Loucy (cell line): ENCODE measurements at regions not wholly inside any gene's neighbourhood (a gene's known extent, or its start where the extent isn't known, plus 50 kb on each side); places are given as distances from the start of the nearest gene placed in this dataset.

Experiments
- H2AFZ ChIP-seq: fragments of 200-600 bp; sonication (generic); 2 replicates; pipeline ENCODE4 v1.6.0; 2016; ENCODE audit warnings: antibody characterized with exemption, mild to moderate bottlenecking, low read length, moderate library complexity
- H3F3A ChIP-seq: fragments of 200-600 bp; 2 replicates; pipeline ENCODE4 v1.6.0; 2016; ENCODE audit warnings: antibody characterized with exemption, low read depth, mild to moderate bottlenecking
- H3K27me3 ChIP-seq: fragments of 200-600 bp; sonication (generic); 2 replicates; pipeline ENCODE4 v1.6.1; 2014; ENCODE audit warnings: low read length, mild to moderate bottlenecking; ENCODE audit not compliant: insufficient read depth, poor library complexity, severe bottlenecking
- H3K36me3 ChIP-seq: fragments of 200-600 bp; sonication (generic); 2 replicates; pipeline ENCODE4 v1.6.1; 2016; ENCODE audit warnings: low read length; ENCODE audit not compliant: insufficient read depth
- H3K4me1 ChIP-seq: fragments of 200-600 bp; sonication (generic); 2 replicates; pipeline ENCODE4 v1.5.1; 2014; ENCODE audit warnings: low read length, mild to moderate bottlenecking; ENCODE audit not compliant: insufficient read depth, poor library complexity, severe bottlenecking
- H3K4me2 ChIP-seq: fragments of 200-600 bp; sonication (generic); 2 replicates; pipeline ENCODE4 v1.6.0; 2014; ENCODE audit warnings: antibody characterized with exemption, low read length, low read depth, mild to moderate bottlenecking; ENCODE audit not compliant: poor library complexity, severe bottlenecking
- H3K4me3 ChIP-seq: fragments of 200-600 bp; sonication (generic); 2 replicates; pipeline ENCODE4 v1.5.1; 2014; ENCODE audit warnings: low read length, mild to moderate bottlenecking, mixed read lengths; ENCODE audit not compliant: poor library complexity, severe bottlenecking
- H3K79me2 ChIP-seq: fragments of 200-600 bp; sonication (generic); 2 replicates; pipeline ENCODE4 v1.6.1; 2014; ENCODE audit warnings: low read length; ENCODE audit not compliant: insufficient read depth
- H3K9ac ChIP-seq: fragments of 200-600 bp; sonication (generic); 2 replicates; pipeline ENCODE4 v1.6.0; 2014; ENCODE audit warnings: mild to moderate bottlenecking, low read depth, low read length, moderate library complexity; ENCODE audit not compliant: poor library complexity, severe bottlenecking
- H3K9me2 ChIP-seq: fragments of 200-600 bp; sonication (generic); replicated peaks from 2 replicates; pipeline ENCODE4 v1.6.1; 2016; ENCODE audit warnings: low read depth, low read length, mixed read lengths
- H3K9me3 ChIP-seq: fragments of 200-600 bp; sonication (generic); 2 replicates; pipeline ENCODE4 v1.6.1; 2014; ENCODE audit warnings: mild to moderate bottlenecking, antibody characterized with exemption, low read length, low read depth; ENCODE audit not compliant: insufficient read depth
- H4K20me1 ChIP-seq: fragments of 200-600 bp; sonication (generic); 2 replicates; pipeline ENCODE4 v1.6.0; 2014; ENCODE audit warnings: antibody characterized with exemption, low read length, mild to moderate bottlenecking; ENCODE audit not compliant: insufficient read depth, poor library complexity, severe bottlenecking
- EZH2phosphoT487 ChIP-seq: fragments of 200-600 bp; IDR thresholded peaks from 2 replicates; pipeline ENCODE4 v1.6.1; 2018; ENCODE audit warnings: antibody characterized with exemption, mild to moderate bottlenecking, moderate library complexity, borderline replicate concordance
- TF ChIP-seq, protein P1 (sequence below): fragments of 200-600 bp; sonication (generic); conservative IDR thresholded peaks from 2 replicates; pipeline ENCODE4 v1.5.1; 2014; ENCODE audit warnings: mild to moderate bottlenecking, antibody characterized with exemption, low read length

DNA sequence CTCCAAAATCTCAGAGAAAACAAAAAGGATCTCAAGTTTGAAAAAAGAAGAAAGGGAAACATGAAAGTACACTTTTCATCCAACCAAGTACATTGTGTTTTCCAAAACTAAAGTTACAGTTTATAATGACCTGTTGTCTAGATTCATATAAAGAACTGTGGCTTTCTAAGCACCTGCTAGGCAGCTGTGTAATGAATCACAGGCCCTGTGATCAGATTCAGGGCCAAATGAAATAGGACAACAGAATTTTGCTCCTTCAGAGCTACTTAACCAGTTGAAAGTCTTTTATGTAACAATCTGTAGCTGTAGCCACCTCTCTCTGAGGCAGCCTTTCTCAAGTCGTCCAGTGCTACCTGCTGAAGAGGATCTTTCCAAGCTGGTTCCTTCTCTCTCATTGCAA lies 960.0 kb upstream of the RAG2 start:
- no peak overlapping the region for H3K9ac ChIP-seq
- no peaks in the 10 kb centered on the region for H3K4me1 ChIP-seq
- no peaks in the 10 kb centered on the region for H3K36me3 ChIP-seq
- H3K27me3 ChIP-seq: no peaks in the 10 kb centered on the region
- H3K79me2 ChIP-seq: no peaks in the 10 kb centered on the region
- no peaks in the 10 kb centered on the region for H3F3A ChIP-seq
- no peaks in the 10 kb centered on the region for H4K20me1 ChIP-seq
- H3K9me3 ChIP-seq: no peaks in the 10 kb centered on the region
- no peak overlapping the region for H3K4me2 ChIP-seq
- H2AFZ ChIP-seq: no peak overlapping the region
- H3K4me3 ChIP-seq: no peak overlapping the region
- TF ChIP-seq, protein P1, sequence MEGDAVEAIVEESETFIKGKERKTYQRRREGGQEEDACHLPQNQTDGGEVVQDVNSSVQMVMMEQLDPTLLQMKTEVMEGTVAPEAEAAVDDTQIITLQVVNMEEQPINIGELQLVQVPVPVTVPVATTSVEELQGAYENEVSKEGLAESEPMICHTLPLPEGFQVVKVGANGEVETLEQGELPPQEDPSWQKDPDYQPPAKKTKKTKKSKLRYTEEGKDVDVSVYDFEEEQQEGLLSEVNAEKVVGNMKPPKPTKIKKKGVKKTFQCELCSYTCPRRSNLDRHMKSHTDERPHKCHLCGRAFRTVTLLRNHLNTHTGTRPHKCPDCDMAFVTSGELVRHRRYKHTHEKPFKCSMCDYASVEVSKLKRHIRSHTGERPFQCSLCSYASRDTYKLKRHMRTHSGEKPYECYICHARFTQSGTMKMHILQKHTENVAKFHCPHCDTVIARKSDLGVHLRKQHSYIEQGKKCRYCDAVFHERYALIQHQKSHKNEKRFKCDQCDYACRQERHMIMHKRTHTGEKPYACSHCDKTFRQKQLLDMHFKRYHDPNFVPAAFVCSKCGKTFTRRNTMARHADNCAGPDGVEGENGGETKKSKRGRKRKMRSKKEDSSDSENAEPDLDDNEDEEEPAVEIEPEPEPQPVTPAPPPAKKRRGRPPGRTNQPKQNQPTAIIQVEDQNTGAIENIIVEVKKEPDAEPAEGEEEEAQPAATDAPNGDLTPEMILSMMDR: no peak
- TF ChIP-seq EZH2phosphoT487: no peak
- H3K9me2 ChIP-seq: no peaks in the 10 kb centered on the region

DNA sequence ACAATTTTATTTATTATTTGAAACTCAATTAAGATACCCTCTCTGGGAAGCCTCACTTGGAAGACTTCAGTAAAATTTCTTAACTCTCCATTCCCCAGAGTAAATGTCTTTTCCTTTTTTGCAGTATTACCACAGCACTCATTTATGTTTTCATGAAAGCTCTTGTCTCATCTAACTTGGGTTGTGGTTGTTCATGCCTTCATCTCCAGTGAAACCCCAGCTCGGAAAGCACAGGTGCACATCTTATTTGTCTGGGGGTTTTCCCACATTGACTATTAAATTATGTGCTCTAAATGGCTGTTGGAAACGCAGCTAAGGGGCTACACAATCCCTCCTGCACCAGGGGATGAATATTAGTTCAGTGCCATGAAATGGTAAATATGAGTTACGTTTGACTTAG lies 954.2 kb upstream of the RAG2 start:
- TF ChIP-seq, protein P1: no peak
- no peak for TF ChIP-seq EZH2phosphoT487
- H3K4me3 ChIP-seq: no peak overlapping the region
- no peaks in the 10 kb centered on the region for H3F3A ChIP-seq
- no peaks in the 10 kb centered on the region for H3K27me3 ChIP-seq
- H4K20me1 ChIP-seq: no peaks in the 10 kb centered on the region
- no peaks in the 10 kb centered on the region for H3K36me3 ChIP-seq
- H3K4me1 ChIP-seq: no peaks in the 10 kb centered on the region
- no peak overlapping the region for H3K4me2 ChIP-seq
- no peaks in the 10 kb centered on the region for H3K9me3 ChIP-seq
- no peak overlapping the region for H2AFZ ChIP-seq
- no peak overlapping the region for H3K9ac ChIP-seq
- no peaks in the 10 kb centered on the region for H3K9me2 ChIP-seq
- H3K79me2 ChIP-seq: no peaks in the 10 kb centered on the region

DNA sequence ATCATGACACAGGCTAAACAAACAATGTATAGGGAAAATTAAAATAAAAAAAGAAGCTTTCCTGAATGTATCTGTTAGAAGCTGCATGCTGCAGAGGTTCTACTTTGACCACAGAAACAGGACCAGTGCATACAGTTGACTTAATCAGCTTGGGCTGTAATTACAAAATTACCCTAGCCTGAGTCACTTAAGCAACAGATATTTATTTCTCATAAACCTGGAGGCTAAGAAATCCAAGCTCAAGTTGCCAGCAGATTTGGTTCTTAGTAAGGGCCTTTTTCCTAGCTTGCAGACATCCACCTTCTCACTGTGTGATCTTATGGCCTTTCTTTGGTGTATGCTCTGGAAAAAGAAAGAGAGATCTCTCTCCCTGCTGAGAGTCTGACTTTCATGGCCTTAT lies 946.5 kb upstream of the RAG2 start:
- no peak overlapping the region for H2AFZ ChIP-seq
- no peak overlapping the region for H3K9ac ChIP-seq
- H3K4me2 ChIP-seq: no peak overlapping the region
- H3K36me3 ChIP-seq: no peaks in the 10 kb centered on the region
- H3K4me1 ChIP-seq: no peaks in the 10 kb centered on the region
- H3K4me3 ChIP-seq: no peak overlapping the region
- no peaks in the 10 kb centered on the region; the same call in 1 of the 2 replicates for H3K9me3 ChIP-seq
- no peaks in the 10 kb centered on the region for H3K27me3 ChIP-seq
- H3F3A ChIP-seq: no peaks in the 10 kb centered on the region
- TF ChIP-seq, protein P1: no peak
- TF ChIP-seq EZH2phosphoT487: no peak
- no peaks in the 10 kb centered on the region for H3K79me2 ChIP-seq
- no peaks in the 10 kb centered on the region for H4K20me1 ChIP-seq
- no peaks in the 10 kb centered on the region for H3K9me2 ChIP-seq
